Hippocampal formation (tissue), 2 donors: ENCODE measurements at regions not wholly inside any gene's neighbourhood (a gene's known extent, or its start where the extent isn't known, plus 50 kb on each side); places are given as distances from the start of the nearest gene placed in this dataset.
"Not testable (repeated sequence)": the region's sequence is repeated elsewhere in the genome, so short reads cannot be mapped to it uniquely, and the experiment has no call there.

Experiments
- DNase-seq, 2 donors: peaks; one replicate each; lab custom pipeline; 2025; lab: John Stamatoyannopoulos, UW

DNA sequence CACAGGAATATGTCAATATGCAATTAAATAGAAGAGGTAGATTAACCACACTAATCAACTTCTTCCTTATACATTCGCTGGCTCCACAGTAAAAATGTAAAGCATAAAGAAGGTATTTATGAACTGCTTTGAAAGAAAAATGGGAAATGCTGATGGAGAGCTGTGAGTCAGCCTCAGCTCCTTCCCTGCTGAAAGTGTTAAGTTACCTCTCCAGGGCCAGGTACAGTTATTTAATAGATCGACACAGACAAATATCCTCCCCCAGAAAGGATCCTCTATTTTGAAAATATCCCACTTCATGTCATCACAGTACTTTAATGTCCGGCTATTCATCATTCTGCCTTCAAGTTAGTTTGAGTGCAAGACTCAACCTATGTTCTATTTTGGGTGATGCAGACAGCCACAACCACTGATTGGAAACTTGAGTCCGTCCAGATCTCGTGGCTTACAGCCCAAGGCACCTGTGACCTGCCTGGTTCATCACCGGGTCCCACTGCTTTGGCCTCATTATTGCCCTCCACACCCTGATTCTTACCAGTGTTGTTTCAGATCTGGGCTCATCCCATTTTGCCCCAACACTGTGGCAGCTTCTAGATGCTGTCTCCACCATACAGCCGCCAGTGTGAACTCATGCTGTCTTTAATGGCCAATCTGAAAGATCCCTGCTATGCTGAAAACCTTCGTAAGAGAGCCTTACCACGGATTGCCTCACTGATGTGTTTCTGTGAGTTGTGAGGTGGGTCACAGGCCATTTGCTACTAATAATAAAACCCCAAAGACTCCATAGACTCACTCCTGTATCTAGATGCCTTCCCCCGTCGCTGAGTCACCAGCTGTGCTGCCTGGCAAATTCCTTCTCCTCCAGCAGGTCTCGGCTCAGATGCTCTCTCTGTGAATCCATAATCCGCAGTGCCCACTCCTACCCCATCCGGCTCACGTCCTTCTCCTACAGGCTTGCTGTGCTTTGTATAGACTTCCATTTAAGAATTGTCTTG is 56.2 kb upstream of the DDAH1 start:
- not testable (repeated sequence) for DNase-seq

DNA sequence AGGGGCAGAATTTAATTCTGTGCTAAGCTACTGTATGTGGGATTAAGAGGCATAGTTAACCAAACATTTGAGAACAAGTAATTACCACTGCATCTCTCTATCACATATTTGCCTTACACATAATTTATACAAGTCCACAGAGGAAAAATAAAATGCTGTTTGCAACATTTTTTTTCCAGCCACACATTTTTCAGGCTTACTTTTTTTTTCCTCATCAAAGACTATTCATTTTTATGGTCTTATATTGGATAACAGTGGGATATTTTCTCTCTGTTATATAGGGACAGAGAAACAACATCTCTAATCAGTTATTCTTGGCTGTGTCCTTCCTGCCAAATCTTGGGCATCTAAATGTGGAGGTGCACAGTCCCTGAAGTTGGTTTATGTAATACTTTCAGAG is 57.5 kb upstream of the DDAH1 start:
- not testable (repeated sequence) for DNase-seq

DNA sequence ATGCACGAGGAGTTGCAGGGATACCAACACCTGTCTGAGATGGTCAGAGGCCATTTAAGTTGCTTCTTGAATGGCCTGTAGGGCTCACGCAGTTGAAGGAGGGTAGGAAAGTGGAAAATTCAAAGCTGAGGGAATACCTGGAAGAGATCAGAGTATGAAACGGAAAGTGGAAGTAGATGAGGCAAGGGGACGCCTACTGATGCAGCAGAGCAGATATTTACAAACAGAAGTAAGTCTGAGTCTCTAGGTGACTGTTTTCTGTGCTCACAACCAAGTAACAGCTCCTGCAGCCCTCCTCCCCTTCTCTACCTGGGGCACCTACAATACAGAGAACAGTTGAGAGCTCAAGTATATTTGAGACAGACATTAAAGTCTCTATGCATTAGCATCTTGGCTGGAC is 57.5 kb upstream of the CCN1 start:
- not testable (repeated sequence) for DNase-seq

DNA sequence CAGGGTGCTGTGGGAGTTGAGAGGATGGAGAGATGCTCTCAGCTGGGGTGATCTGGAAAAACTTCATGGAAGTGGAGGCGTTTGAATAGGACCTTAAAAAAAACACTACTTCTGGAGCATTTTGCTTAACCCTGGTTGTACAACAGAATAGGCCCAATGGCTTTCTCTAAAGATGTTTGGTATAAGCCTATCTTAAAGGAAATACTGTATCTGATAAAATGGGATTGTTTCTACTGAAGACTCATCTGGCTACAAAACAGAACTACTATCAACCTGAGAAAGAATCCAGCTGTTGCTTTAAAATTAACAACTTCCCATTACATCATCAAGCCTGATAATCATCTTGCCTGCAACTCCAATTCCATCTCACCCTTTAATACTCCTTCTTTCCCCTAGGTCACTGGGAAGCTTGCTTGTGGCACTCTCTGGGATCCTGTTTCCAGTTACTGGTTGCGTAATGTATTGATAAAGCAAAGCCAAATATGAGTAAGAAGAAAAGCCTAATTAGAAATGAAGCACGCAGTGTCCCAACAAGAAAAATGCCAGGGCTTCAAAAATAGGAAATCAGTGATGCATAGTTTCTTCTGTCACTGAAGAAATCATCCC is 56.2 kb upstream of the CCN1 start:
- not testable (repeated sequence) for DNase-seq

DNA sequence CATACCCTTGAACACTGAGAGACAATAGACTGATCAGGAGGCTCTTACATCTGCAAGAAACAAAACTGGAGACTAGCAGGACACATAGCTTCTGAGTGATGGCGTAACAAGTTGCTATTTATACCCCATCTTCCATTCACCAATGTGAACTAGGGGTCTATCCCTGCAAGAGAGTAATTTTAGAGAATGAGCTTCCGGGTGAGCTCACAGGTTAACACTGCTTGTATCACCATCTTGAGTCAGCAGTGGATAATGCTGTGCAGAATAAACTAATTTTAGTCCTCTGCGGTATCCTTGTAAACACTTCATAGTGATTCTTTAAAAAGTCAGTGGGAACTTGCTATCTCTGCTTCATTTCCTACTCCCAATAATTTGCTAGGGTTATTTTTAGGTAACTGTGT is 55.0 kb upstream of the CCN1 start:
- DNase-seq = not testable (repeated sequence)

DNA sequence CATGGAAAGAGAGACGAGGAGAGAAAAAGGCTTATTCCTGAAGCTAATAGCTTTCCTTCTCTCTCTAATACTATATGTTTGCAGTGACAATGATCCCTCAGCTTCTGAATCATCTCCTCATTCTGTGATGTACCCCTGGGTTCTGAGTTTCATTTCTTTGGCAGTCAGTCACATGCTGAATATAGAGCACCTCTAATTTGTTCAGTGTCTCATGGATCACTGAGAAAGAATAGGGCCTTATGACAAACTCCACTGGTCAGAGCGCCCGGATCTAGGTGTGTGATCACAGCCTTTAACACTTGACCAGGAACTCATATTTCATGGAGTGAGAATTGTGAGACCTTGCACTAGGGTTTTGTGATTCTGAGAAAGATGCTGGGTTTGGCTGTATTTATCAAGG is 54.3 kb upstream of the CCN1 start:
- not testable (repeated sequence) for DNase-seq

DNA sequence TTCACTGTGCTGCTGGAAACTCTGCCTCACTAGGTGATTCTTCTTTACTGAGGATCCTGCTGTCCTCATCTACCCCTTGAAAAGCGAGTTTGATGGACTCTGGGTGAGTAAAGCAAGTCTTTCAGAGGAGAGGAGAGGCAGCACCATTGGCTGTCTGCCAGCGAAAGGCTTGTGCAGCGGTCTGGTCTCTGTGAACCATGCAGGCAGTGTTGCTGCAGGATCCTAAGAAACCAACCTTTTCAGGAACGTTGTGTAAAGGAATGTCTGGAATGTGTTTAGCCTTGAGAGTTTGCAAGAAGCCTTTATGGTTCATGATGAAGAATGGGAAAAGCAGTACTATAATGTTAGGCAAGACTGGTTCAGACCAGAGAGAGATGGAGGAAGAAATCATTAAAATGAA is 53.4 kb upstream of the CCN1 start:
- DNase-seq = peak in 1 of 2 donors; percentile 23
